Non-pigmented ciliary epithelial cell (primary cell): ENCODE measurements at regions not wholly inside any gene's neighbourhood (a gene's known extent, or its start where the extent isn't known, plus 50 kb on each side); places are given as distances from the start of the nearest gene placed in this dataset.
"Not testable (repeated sequence)": the region's sequence is repeated elsewhere in the genome, so short reads cannot be mapped to it uniquely, and the experiment has no call there.

ENCODE experiments used
- DNase-seq: peaks from one replicate; pipeline ENCODE4 v3.0.0-alpha.2; 2010; ENCODE audit warnings: low read depth

DNA sequence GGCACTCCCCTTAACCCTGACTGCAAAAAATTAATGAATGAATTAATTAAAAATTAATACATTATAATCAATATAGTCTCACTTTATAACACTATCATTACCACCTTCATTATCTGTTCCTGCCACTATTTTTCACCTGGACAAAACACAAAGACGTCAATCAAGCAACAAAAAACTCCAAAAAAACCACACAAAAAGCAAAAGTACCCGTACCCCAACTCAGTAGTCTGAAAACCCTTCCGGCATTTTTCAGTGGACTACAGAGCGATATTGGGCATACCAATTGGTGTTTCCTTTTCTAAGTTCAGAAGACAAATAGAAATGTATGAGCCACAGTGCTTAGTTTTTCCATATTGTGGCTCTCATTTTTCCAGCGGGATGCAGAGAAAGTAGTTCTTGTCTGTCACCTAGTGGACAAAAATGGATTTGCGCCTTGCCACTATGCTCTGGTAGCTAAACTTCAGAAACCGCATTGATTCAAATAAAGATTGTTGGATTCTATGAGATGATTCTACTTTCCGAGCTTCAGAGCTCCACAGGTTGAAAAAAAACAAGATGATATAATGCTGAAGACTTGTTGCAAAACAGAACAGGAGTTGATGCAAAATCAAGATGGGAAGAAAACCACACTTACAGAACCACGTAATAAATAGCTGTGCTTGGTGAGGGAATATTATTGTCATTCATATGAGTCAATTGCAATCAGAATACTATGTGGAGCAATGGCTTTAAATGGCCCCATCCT, 50.6 kb upstream of the ITGB1 start:
- DNase-seq = peak; percentile 78

GRCh38 chr10:33007731-33008381, 49.8 kb upstream of the ITGB1 start:
- DNase-seq = not testable (repeated sequence)
